ENCODE measurements at regions not wholly inside any gene's neighbourhood (a gene's known extent, or its start where the extent isn't known, plus 50 kb on each side); places are given as distances from the start of the nearest gene placed in this dataset.
"Not testable (repeated sequence)": the region's sequence is repeated elsewhere in the genome, so short reads cannot be mapped to it uniquely, and the experiment has no call there.

- DNase-seq: no peak
Measured at GRCh38 chr3:140883428-140884040, 58.1 kb upstream of the SLC25A36 start.

GRCh38 chr3:140885697-140886096 lies 55.9 kb upstream of the SLC25A36 start:
- not testable (repeated sequence) for DNase-seq
